ENCODE measurements at regions not wholly inside any gene's neighbourhood (a gene's known extent, or its start where the extent isn't known, plus 50 kb on each side); places are given as distances from the start of the nearest gene placed in this dataset.

DNA sequence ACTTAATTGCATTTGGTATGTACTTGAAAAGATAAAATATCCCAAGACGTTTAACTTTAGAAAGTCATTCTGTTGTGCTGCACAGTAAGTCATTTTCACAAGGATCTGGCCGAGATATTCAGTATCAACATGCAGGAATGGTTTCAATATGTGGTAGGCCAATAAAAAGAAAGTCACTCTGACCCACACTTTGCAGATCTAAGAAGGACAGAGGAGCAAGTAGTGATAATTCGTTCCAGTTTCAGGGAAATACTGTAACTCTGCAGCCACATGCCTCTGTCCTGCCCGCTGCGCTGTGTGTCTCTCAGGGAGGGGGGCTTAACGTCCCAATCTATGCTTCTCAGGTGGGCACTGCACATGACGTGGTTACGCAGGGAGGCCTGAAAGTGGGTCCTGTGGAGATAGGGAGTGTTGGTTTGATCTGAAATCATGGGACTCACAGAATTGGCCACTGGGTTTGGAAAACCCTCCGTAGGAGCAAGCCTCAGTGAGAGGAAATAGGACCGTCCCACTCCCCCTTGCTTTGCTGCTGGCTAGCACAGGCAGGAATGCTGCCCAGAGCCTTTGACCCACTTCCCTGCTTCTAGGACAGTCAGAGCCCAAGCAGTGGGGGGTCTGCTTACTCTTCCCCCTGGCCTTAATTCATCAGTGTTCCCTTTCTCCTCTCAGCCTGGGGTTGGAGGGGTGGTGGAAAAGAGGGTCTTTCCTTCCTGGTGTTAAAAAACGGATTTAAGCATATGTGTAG is 314.7 kb upstream of the SPRED2 start:
- Histone ChIP-seq H3K4me3 (ENCODE audit: low read depth in 2 of 2, low read length in 1 of 2) (no peak overlapping the region), H3F3A (replicated peaks; ENCODE audit: insufficient read depth) (no peaks in the 10 kb centered on the region), H4K20me1 (ENCODE audit: insufficient read depth) (no peaks in the 10 kb centered on the region), H3K9me3 (no peaks in the 10 kb centered on the region), H3K9me2 (no peaks in the 10 kb centered on the region), H3K27ac (ENCODE audit: low read depth in 2 of 2, low read length in 1 of 2) (no peak overlapping the region), H3K9ac (no peak overlapping the region), H3K4me2 (no peak overlapping the region), H2AFZ (ENCODE audit: low read depth) (no peak overlapping the region), H3K27me3 (ENCODE audit: insufficient read depth) (no peaks in the 10 kb centered on the region), H3K4me1 (ENCODE audit: control insufficient read depth in 1 of 2, insufficient read depth in 2 of 2, low read depth in 1 of 2, low read length in 1 of 2) (peaks cover 6 to 10% of the 10 kb centered on the region in 2 experiments; a peak in 3 of 4 replicates), H3K79me2 (ENCODE audit: insufficient read depth) (no peaks in the 10 kb centered on the region), H3K36me3 (replicated peaks in 1 of 2; ENCODE audit: control insufficient read depth in 1 of 2, insufficient read depth in 2 of 2, low read length in 1 of 2) (no peaks in the 10 kb centered on the region)
- ChIA-PET POLR2A (no interaction called here), CTCF (no interaction called here)
- TF ChIP-seq TAF1 (IDR thresholded peaks at IDR 0.05; ENCODE audit: borderline replicate concordance, low read depth, low read length) (no peak), RFX5 (IDR thresholded peaks at IDR 0.05; ENCODE audit: low read length) (no peak)
- TF ChIP-seq, protein P1, sequence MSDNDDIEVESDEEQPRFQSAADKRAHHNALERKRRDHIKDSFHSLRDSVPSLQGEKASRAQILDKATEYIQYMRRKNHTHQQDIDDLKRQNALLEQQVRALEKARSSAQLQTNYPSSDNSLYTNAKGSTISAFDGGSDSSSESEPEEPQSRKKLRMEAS (IDR thresholded peaks at IDR 0.05; ENCODE audit: low read depth): no peak
- TF ChIP-seq, protein P2, sequence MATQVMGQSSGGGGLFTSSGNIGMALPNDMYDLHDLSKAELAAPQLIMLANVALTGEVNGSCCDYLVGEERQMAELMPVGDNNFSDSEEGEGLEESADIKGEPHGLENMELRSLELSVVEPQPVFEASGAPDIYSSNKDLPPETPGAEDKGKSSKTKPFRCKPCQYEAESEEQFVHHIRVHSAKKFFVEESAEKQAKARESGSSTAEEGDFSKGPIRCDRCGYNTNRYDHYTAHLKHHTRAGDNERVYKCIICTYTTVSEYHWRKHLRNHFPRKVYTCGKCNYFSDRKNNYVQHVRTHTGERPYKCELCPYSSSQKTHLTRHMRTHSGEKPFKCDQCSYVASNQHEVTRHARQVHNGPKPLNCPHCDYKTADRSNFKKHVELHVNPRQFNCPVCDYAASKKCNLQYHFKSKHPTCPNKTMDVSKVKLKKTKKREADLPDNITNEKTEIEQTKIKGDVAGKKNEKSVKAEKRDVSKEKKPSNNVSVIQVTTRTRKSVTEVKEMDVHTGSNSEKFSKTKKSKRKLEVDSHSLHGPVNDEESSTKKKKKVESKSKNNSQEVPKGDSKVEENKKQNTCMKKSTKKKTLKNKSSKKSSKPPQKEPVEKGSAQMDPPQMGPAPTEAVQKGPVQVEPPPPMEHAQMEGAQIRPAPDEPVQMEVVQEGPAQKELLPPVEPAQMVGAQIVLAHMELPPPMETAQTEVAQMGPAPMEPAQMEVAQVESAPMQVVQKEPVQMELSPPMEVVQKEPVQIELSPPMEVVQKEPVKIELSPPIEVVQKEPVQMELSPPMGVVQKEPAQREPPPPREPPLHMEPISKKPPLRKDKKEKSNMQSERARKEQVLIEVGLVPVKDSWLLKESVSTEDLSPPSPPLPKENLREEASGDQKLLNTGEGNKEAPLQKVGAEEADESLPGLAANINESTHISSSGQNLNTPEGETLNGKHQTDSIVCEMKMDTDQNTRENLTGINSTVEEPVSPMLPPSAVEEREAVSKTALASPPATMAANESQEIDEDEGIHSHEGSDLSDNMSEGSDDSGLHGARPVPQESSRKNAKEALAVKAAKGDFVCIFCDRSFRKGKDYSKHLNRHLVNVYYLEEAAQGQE (IDR thresholded peaks at IDR 0.05; ENCODE audit: low read depth, low read length): no peak
- WGBS (ENCODE audit: low lambda C conversion rate): 27% methylated on average over 11 of the region's 11 CpGs
- no peak for DNase-seq

DNA sequence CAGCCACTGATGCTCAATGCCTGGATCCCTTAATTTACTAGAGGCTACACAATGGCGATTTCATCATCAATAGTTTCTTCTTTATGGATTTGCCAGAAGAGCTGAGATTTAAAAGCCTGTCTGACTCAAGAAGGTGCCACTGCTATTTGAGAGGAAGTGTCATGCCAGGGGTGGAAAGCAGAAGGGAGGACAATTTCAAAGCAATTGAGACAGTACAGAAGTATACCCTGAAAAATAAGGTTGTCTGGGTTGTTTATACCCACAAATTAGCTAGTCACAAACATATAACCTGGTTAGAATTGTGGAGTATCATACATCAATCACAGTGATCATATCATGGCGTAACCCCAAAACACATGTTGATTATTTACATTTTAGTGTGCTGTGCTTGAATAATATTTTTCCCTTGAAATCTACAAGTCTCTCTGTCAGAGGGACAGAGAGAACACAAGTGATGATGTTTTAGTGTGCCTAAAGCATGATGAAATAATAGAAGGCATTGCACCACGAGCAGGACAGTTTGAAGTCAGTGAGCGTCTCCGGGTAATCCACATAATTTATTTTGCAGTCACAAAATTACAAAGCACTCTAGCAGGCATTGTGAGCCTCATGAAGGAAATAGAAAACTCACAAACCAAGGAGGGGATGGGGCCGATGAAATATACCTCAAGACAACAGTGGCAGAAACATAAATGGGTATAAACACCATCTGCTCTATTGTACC is 312.2 kb upstream of the SPRED2 start:
- TF ChIP-seq, protein P2 (IDR thresholded peaks at IDR 0.05; ENCODE audit: low read depth, low read length): no peak
- TF ChIP-seq MXI1 (IDR thresholded peaks at IDR 0.05; ENCODE audit: low read depth, low read length) (no peak), RAD21 (IDR thresholded peaks at IDR 0.05; ENCODE audit: low read length) (no peak)
- POLR2A ChIA-PET: no interaction called here
- no peaks in the 10 kb centered on the region for H4K20me1 ChIP-seq (ENCODE audit: insufficient read depth)
- H3K9me2 ChIP-seq: no peaks in the 10 kb centered on the region
- peaks cover 0 to 10% of the 10 kb centered on the region in 2 experiments; a peak in 2 of 4 replicates for H3K4me1 ChIP-seq (ENCODE audit: control insufficient read depth in 1 of 2, insufficient read depth in 2 of 2, low read depth in 1 of 2, low read length in 1 of 2)
- H3K36me3 ChIP-seq (replicated peaks in 1 of 2; ENCODE audit: control insufficient read depth in 1 of 2, insufficient read depth in 2 of 2, low read length in 1 of 2): no peaks in the 10 kb centered on the region
- CTCF ChIA-PET: no interaction called here
- no peaks in the 10 kb centered on the region for H3K27me3 ChIP-seq (ENCODE audit: insufficient read depth)
- no peaks in the 10 kb centered on the region for H3F3A ChIP-seq (replicated peaks; ENCODE audit: insufficient read depth)
- H3K4me3 ChIP-seq (ENCODE audit: low read depth in 2 of 2, low read length in 1 of 2): no peak overlapping the region
- DNase-seq: no peak
- WGBS (ENCODE audit: low lambda C conversion rate): 49% methylated on average over 6 of the region's 6 CpGs
- no peak overlapping the region for H2AFZ ChIP-seq (ENCODE audit: low read depth)
- H3K9me3 ChIP-seq: no peaks in the 10 kb centered on the region
- H3K27ac ChIP-seq (ENCODE audit: low read depth in 2 of 2, low read length in 1 of 2): no peak overlapping the region
- no peak overlapping the region for H3K9ac ChIP-seq
- H3K79me2 ChIP-seq (ENCODE audit: insufficient read depth): no peaks in the 10 kb centered on the region
- H3K4me2 ChIP-seq: no peak overlapping the region
